ENCODE measurements at regions not wholly inside any gene's neighbourhood (a gene's known extent, or its start where the extent isn't known, plus 50 kb on each side); places are given as distances from the start of the nearest gene placed in this dataset.

DNA sequence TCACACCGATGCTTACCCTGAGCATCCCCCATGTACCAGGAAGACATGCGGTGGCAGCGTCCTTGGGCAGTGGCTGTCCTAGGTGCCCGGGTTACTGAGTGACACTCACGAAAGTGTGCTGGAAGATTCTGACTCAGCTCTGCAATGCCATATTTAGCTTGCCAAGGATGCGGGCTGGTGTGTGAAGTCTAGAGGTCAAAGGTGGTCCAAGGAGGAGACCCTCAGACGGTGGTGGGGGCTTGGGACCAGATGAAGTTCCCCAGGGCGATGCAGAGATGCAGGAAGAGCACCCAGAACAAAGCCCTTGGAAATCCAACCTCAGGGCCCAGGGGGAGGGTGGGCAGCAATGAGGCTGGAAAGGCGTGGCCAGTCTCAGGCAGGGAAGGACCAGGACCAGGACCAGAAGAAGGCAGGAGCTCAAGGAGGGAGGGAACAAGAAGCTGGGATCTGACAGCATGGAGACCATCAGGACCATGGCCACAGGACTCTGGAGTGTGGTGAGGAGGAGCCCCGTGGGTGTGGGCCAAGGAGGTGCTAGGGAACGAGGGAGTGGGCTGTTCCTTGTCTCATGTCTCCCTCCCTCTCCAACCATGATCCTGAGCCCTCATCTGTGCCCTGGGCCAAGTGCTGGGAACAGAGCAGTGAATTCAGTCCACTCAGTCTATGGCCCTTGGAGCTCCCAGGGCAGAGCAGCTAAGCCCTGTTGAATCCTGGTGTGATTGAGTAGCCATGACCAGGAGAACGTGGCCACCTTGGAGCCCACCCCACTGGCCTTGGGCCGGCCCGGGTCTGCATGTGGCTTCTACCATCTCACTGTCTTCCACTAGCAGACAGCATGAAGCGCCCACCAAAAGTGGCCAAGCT lies 310.1 kb upstream of the DIO3 start:
- TF ChIP-seq, protein P1, sequence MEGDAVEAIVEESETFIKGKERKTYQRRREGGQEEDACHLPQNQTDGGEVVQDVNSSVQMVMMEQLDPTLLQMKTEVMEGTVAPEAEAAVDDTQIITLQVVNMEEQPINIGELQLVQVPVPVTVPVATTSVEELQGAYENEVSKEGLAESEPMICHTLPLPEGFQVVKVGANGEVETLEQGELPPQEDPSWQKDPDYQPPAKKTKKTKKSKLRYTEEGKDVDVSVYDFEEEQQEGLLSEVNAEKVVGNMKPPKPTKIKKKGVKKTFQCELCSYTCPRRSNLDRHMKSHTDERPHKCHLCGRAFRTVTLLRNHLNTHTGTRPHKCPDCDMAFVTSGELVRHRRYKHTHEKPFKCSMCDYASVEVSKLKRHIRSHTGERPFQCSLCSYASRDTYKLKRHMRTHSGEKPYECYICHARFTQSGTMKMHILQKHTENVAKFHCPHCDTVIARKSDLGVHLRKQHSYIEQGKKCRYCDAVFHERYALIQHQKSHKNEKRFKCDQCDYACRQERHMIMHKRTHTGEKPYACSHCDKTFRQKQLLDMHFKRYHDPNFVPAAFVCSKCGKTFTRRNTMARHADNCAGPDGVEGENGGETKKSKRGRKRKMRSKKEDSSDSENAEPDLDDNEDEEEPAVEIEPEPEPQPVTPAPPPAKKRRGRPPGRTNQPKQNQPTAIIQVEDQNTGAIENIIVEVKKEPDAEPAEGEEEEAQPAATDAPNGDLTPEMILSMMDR (IDR thresholded peaks at IDR 0.05; ENCODE audit: insufficient read depth, missing control alignments) = no peak
- DNase-seq (ENCODE audit: insufficient read length, low spot score) (no peak), FAIRE-seq (no peak)

DNA sequence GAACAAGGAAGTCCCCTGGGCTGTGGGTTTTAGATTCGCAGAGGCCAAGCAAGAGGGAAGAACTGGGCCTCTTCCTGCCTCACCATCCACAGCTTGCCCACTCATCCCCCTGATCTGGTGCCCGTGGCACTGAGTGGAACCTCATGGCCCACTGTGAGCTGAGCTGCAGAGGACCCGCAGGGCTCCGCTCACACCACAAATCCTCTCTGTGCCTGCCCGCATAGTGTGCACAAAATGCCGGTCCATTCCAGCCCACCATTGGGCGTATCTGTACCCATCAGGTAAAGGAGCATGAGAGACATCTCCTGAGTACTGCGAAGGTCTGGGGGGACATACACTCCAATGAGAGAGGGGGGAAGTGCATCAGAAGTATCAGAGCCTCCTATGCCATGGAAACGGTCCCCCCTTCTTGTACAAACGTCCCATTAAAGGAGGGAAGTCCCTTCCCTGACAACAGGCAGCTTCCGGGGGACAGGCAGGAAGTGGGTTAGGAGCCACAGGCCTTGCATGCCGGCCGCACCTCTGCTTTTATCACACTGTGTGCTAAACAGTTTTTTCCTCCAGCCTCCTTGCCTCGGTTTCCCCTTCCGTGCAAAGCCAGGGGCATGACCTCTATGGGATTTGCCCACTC lies 309.4 kb upstream of the DIO3 start:
- DNase-seq (ENCODE audit: insufficient read length, low spot score) (no peak), FAIRE-seq (no peak)
- TF ChIP-seq, protein P1 (IDR thresholded peaks at IDR 0.05; ENCODE audit: insufficient read depth, missing control alignments) = no peak

DNA sequence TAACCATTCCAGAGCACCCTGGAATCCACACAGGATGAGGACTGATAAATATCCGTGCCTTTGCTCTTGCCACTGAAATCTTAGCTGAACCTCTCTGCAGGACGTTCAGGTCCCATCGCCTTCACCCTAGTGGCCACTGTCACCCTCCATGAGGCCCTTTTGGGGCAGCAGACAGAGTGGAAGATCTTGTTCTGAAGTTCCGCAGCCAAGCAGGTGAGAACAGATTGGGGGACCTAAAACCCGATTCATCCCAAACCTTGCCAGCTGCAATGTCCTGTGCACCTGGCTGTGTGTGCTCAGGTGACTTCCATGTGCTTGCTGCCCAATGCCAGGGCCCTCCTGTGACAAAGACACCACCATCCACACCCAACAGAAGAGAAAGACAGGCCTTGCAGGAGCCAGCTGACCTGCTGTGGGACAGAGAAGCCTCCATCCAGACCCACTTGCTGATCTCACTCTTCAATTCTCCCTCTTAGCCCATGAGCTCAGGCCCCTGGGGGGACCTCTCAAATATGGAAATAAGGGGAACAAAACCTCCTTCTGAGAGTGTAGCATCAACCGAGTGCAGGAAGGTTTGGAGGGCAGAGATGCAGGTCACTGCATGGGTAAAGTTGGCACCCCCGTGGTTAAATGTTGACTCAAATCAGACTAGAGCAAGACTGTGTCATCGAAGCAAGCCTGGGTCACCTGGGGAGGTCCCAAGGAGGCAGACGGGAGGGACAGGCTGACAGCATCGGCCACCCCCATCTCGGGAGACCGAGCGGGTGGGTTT lies 308.7 kb upstream of the DIO3 start:
- no peak for DNase-seq (ENCODE audit: insufficient read length, low spot score)
- no peak for FAIRE-seq
- TF ChIP-seq, protein P1 (IDR thresholded peaks at IDR 0.05; ENCODE audit: insufficient read depth, missing control alignments) = no peak

DNA sequence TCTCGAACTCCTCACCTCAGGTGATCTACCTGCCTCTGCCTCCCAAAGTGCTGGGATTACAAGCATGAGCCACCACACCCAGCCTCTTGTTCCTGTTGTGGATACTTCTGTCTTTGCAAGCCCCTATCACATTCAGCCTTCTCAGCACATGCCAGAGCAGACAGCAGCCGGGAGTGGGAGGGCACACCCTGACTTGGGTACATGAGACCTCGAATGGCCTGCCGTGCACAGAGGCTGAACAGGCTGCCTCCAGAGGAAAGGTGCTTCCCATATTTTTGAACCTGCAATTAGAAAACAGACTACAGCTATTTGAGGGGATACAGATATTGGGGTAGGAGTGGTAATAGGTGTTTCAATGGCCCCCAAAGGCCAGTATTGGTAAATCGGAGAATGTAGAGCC lies 307.3 kb upstream of the DIO3 start:
- TF ChIP-seq, protein P1 (IDR thresholded peaks at IDR 0.05; ENCODE audit: insufficient read depth, missing control alignments) = no peak
- FAIRE-seq = no peak
- no peak for DNase-seq (ENCODE audit: insufficient read length, low spot score)

DNA sequence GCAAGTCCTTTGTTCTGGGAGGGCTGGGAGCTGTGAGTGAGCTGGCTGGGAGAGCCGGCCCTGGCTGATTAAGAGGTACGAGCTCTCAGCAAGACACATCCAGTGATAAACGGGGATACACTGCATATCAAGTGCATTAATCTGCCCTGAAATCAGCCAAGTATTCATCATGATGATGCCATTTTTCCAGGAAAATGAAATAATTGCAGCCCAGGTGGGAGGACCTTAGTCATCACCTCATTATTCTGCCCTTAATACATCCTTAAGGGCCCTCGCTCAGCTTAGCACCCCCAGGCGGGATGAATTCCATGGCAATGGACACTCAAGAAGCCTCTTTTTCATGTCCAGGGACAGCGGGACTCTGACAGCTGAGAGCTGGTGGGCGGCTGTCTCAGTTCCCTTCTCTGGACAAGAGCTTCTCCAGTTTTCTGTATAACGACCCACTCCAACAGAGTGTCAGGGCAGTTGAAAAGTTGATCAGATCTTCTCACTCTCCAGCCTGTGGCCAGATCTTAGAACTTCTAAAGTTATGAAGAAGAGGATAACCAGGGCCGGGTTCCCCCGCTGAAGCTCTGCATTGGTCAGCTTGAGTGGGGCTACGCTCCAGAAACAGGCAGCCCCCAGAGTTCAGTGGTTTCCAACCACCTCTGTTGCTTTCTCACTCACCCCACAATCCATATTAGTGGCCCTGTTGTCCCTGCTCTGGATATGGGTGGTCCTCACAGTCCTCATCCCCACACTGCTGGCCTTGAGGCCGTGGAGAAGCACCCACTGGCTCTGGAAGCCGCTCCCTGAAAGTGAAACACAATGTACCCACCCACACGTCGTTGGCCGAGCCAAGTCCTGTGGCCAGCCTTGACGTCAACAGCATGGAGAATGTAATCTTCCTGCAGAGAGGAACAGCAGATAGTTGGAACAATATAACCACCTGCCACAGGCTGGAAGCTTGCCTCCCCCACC lies 306.2 kb upstream of the DIO3 start:
- no peak for DNase-seq (ENCODE audit: insufficient read length, low spot score)
- no peak for FAIRE-seq
- TF ChIP-seq, protein P1 (IDR thresholded peaks at IDR 0.05; ENCODE audit: insufficient read depth, missing control alignments) = no peak

DNA sequence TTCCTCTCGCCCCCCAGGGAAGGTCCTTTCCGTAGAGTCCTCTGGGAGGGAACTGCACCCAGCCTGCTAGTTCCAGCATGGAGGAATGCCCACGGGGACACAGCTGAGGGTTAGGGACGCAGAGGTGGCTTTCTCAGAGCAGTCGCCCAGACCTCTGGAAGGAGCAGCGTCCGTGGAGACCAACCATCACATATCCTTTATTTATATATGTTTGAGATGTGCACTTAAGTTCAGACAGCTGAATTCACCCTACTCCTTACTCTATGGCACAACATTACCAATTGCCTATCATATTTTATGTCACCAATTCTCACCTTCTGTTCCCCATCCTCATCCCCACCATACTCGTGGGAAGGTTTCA lies 305.6 kb upstream of the DIO3 start:
- DNase-seq (ENCODE audit: insufficient read length, low spot score) (no peak), FAIRE-seq (no peak)
- TF ChIP-seq, protein P1 (IDR thresholded peaks at IDR 0.05; ENCODE audit: insufficient read depth, missing control alignments) = no peak
